GM10266 (cell line): ENCODE measurements at regions not wholly inside any gene's neighbourhood (a gene's known extent, or its start where the extent isn't known, plus 50 kb on each side); places are given as distances from the start of the nearest gene placed in this dataset.

Experiments used
- DNase-seq: peaks from one replicate; pipeline ENCODE4 v3.0.0; 2012; ENCODE audit errors: extremely low spot score
- CTCF ChIP-seq: IDR thresholded peaks from 2 replicates; pipeline ENCODE4 v1.5.1; 2012; ENCODE audit warnings: mild to moderate bottlenecking, low read depth; ENCODE audit not compliant: control insufficient read depth, insufficient read depth; ENCODE audit errors: missing control alignments

GRCh38 chr11:112826026-112826425 lies 135.2 kb upstream of the NCAM1 start:
- no peak for DNase-seq
- TF ChIP-seq CTCF: no peak

GRCh38 chr11:112826788-112827187 lies 134.4 kb upstream of the NCAM1 start:
- no peak for TF ChIP-seq CTCF

GRCh38 chr11:112828421-112828820 lies 132.8 kb upstream of the NCAM1 start:
- no peak for TF ChIP-seq CTCF
- no peak for DNase-seq

More at GRCh38 chr11:112826788-112827187, 134.4 kb upstream of the NCAM1 start:
- no peak for DNase-seq

GRCh38 chr11:112829971-112830654 lies 131.1 kb upstream of the NCAM1 start:
- no peak for TF ChIP-seq CTCF
- DNase-seq: no peak

- TF ChIP-seq CTCF: no peak
- DNase-seq: no peak
Observed at GRCh38 chr11:112831041-112831440, 130.2 kb upstream of the NCAM1 start.

- TF ChIP-seq CTCF: no peak
Observed at GRCh38 chr11:112831969-112832766, 129.1 kb upstream of the NCAM1 start.

GRCh38 chr11:112834277-112834755 lies 126.9 kb upstream of the NCAM1 start:
- TF ChIP-seq CTCF: no peak
- DNase-seq: no peak

More at GRCh38 chr11:112831969-112832766, 129.1 kb upstream of the NCAM1 start:
- DNase-seq: no peak
